ENCODE measurements at regions not wholly inside any gene's neighbourhood (a gene's known extent, or its start where the extent isn't known, plus 50 kb on each side); places are given as distances from the start of the nearest gene placed in this dataset.

DNA sequence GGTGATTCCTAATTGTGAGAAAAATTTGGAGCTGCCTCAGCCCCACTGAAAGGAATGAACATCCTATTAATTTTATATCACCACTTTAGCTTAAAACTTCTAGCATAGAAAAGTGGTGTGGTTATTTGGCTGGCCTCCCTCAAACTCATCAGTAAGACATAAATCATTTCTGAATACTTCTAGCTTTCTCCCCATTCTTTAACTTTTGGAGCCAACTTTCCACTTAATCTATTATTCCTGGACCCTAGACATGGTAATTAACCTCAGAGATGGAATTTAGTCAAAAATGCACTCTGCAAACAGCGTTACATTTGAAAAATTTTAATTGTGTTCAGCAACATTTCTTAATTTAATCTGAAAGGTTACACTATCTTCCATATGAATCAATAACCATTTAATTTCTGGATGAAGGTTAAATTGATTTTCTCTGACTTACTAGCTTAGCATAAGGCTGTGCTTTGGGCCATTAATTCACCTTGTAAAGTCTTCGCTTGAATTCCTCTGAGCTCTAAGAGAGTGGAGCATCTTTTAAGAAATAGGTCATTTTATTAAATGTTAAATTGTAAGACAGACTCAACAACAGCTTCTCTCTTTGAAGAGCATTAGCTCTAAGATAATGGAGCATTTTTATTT, 753.6 kb upstream of the STXBP6 start:
- no peak for DNase-seq

GRCh38 chr14:25800841-25801240, 750.9 kb upstream of the STXBP6 start:
- in situ Hi-C loops (cut with HindIII; ENCODE audit: low pct_ligation_motif_present, low sequenced_read_pairs), result no loop called here

More for the DNA sequence above, 753.6 kb upstream of the STXBP6 start:
- H3K27ac ChIP-seq, result no peak overlapping the region
- TF ChIP-seq, protein P1, sequence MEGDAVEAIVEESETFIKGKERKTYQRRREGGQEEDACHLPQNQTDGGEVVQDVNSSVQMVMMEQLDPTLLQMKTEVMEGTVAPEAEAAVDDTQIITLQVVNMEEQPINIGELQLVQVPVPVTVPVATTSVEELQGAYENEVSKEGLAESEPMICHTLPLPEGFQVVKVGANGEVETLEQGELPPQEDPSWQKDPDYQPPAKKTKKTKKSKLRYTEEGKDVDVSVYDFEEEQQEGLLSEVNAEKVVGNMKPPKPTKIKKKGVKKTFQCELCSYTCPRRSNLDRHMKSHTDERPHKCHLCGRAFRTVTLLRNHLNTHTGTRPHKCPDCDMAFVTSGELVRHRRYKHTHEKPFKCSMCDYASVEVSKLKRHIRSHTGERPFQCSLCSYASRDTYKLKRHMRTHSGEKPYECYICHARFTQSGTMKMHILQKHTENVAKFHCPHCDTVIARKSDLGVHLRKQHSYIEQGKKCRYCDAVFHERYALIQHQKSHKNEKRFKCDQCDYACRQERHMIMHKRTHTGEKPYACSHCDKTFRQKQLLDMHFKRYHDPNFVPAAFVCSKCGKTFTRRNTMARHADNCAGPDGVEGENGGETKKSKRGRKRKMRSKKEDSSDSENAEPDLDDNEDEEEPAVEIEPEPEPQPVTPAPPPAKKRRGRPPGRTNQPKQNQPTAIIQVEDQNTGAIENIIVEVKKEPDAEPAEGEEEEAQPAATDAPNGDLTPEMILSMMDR (IDR thresholded peaks at IDR 0.05; ENCODE audit: low read depth, low read length, missing control alignments), result no peak
- H3K27me3 ChIP-seq (replicated peaks), result no peaks in the 10 kb centered on the region
- H3K36me3 ChIP-seq (replicated peaks), result no peaks in the 10 kb centered on the region
- in situ Hi-C loops (cut with HindIII; ENCODE audit: low pct_ligation_motif_present, low sequenced_read_pairs), result no loop called here
- H3K4me3 ChIP-seq (ENCODE audit: low read depth, low read length), result no peak overlapping the region

GRCh38 chr14:25788252-25788651, 738.3 kb upstream of the STXBP6 start:
- no peak overlapping the region for H3K4me3 ChIP-seq (ENCODE audit: low read depth, low read length)
- TF ChIP-seq, protein P1 (IDR thresholded peaks at IDR 0.05; ENCODE audit: low read depth, low read length, missing control alignments), result no peak
- H3K27me3 ChIP-seq (replicated peaks), result no peaks in the 10 kb centered on the region
- no peak overlapping the region for H3K27ac ChIP-seq
- H3K36me3 ChIP-seq (replicated peaks), result no peaks in the 10 kb centered on the region
- in situ Hi-C loops (cut with HindIII; ENCODE audit: low pct_ligation_motif_present, low sequenced_read_pairs), result no loop called here
- DNase-seq, result no peak

More at GRCh38 chr14:25800841-25801240, 750.9 kb upstream of the STXBP6 start:
- no peak for DNase-seq
- Histone ChIP-seq H3K27ac (no peak overlapping the region), H3K36me3 (replicated peaks) (no peaks in the 10 kb centered on the region), H3K4me3 (ENCODE audit: low read depth, low read length) (no peak overlapping the region), H3K27me3 (replicated peaks) (no peaks in the 10 kb centered on the region)
- TF ChIP-seq, protein P1 (IDR thresholded peaks at IDR 0.05; ENCODE audit: low read depth, low read length, missing control alignments), result no peak

DNA sequence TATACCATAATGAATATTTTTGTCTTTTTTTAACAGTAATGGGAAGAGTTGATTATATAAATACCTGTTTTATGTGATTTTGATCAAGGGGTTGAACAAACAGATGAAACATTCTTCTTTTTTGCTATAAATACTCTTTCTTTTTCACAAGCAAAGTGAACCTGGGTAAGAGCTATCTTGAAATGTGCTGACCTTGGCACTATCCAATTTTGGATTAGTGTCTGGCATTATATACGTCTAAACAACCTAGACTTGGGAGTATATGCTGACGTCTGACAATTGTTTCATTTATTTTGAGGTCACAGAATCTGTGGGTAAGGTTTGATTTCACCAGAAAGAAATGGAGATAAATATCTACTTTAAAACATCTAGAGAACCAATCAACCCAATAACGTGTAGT, 716.0 kb upstream of the STXBP6 start:
- Histone ChIP-seq H3K27me3 (replicated peaks) (no peaks in the 10 kb centered on the region), H3K27ac (no peak overlapping the region), H3K36me3 (replicated peaks) (no peaks in the 10 kb centered on the region), H3K4me3 (ENCODE audit: low read depth, low read length) (no peak overlapping the region)
- DNase-seq, result no peak
- TF ChIP-seq, protein P1 (IDR thresholded peaks at IDR 0.05; ENCODE audit: low read depth, low read length, missing control alignments), result no peak
- in situ Hi-C loops (cut with HindIII; ENCODE audit: low pct_ligation_motif_present, low sequenced_read_pairs), result no loop called here

DNA sequence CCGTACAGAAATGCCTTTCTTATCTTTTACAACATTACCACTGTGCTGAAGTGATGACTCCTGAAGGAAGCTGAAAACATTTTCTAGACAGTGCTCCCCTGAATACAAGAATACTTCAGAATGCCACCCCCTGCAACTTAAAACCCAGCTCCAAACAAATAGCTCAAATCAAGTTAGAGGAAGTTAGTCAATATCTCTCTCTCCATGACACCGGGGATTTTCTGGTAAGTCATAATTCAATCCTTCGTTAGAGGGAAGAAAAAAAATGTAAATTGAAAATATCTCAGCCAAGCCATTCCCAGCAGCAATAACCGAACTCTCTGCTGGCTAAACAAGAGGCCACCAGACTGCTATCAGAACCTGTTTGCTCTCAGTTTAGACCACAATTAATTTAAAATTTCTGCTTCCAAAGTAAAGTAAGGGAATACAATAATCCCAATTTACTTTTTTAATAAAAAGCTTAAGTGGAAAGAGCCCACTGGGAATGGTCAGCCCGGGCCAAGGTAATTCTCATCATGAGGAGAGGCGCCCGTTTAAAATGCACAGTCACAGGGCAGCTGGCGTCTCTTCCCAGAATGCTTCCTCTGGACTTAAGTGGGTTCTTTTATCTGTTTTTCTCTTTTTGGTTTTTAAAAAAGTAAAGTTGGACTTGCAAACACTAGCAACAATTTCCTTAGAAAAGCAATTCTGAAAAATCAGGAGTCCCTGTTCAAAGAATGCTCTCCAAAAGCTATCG, 710.1 kb upstream of the STXBP6 start:
- in situ Hi-C loops (cut with HindIII; ENCODE audit: low pct_ligation_motif_present, low sequenced_read_pairs), result no loop called here
- Histone ChIP-seq H3K27me3 (replicated peaks) (no peaks in the 10 kb centered on the region), H3K36me3 (replicated peaks) (no peaks in the 10 kb centered on the region), H3K4me3 (ENCODE audit: low read depth, low read length) (no peak overlapping the region), H3K27ac (no peak overlapping the region)
- TF ChIP-seq, protein P1 (IDR thresholded peaks at IDR 0.05; ENCODE audit: low read depth, low read length, missing control alignments), result no peak
- DNase-seq, result no peak

Data from brain microvascular endothelial cell (primary cell).